NCI-H2196 (cell line): ENCODE measurements at regions not wholly inside any gene's neighbourhood (a gene's known extent, or its start where the extent isn't known, plus 50 kb on each side); places are given as distances from the start of the nearest gene placed in this dataset.
"Not testable (repeated sequence)": the region's sequence is repeated elsewhere in the genome, so short reads cannot be mapped to it uniquely, and the experiment has no call there.

Source experiments
- DNase-seq: peaks from one replicate; lab custom pipeline; 2025; ENCODE audit not compliant: unreplicated experiment; lab: John Stamatoyannopoulos, UW

- no peak for DNase-seq
Measured at GRCh38 chr6:104519566-104519965, 340.2 kb downstream of the HACE1 start.

- no peak for DNase-seq
Measured at GRCh38 chr6:104509355-104509754, 350.4 kb downstream of the HACE1 start.

- no peak for DNase-seq
Measured at GRCh38 chr6:104506429-104506828, 353.3 kb downstream of the HACE1 start.

DNA sequence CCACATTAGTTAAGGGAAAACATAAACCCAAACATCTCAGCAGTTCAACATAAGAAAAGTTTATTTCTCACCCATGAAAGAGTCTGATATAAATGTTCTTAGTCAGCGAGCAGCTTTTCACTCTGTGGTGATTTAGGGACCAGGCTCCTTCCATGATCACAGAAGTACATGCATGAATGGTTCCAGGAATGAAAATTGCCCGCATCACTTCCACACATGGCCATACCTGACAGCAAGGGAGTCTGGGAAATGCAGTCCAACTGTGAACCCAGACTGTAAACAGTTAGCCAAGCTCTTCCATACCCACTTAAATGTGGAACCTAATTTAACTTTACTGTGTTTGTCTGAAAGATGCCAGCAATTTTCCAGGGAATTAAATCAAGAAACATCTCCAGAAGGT, 353.9 kb downstream of the HACE1 start:
- DNase-seq = no peak

- DNase-seq = no peak
Measured at GRCh38 chr6:104500265-104500664, 359.5 kb downstream of the HACE1 start.

DNA sequence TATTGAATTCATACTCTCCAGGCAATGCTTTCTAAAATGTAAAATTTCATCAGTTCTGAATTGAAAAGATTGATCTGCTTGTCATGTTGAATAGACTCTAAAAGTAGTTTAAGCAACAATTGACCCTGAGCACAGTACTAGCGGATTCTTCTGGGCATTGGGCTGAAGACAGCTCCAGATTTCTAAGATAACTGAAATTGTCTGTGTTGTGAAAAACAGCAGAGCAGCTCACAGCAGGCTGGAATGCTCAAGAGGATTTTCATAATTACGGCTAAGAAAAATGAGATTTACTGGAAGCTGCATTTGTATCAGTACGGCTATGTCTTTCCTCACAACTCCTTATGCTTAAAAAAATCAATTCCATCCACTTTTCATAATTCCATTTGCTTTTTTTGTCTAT, 373.7 kb downstream of the HACE1 start:
- no peak for DNase-seq

- no peak for DNase-seq
Measured at GRCh38 chr6:104484626-104485025, 375.1 kb downstream of the HACE1 start.

DNA sequence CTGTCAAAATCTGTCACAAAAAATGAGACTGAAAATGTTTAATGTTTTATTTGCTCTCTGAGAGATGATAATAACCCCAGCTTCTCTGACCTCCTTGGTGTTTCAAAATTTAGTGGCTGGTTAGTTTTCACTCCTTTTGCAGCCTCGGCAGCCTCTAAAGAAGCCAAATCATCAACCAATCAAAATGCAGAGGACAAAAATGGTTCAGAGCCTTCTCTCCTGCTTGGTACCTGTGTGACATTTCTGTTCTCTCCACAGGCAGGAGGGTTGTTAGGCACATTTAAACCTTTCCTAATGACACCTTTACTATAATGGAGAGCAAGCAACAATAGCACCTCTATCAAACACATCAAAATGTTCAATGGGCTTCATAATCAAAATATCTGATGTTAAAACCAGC, 375.5 kb downstream of the HACE1 start:
- no peak for DNase-seq

DNA sequence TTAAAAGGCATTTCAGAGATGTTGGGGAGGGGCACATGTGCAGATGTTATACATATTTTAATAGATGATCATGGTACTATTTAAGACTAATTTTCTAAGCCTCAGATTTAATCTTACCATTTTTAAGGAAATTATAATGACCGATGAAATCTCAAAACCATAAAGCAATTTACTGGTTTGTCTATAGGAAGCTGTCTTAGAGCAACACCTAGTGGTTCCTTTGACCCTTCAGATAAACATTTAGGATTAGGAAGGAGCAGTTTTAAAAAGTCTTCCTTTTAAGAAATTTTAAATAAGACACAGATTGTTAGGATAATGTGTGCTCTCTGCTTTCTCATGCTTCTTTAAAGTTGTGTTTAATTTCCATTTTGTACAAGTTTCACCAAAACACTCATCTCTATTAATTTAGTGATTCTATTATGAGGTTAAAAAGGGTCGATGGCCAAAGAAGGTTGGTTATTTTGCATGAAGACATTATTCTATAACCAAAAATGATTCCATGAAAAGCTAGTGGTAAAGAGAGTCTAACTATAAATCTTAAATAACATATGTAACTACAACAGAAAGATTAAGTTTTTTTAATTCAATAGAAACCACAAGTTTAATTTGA, 376.4 kb downstream of the HACE1 start:
- DNase-seq = no peak

- no peak for DNase-seq
Measured at GRCh38 chr6:104477569-104477968, 382.1 kb downstream of the HACE1 start.

GRCh38 chr6:104473021-104473429, 386.7 kb downstream of the HACE1 start:
- DNase-seq = no peak

DNA sequence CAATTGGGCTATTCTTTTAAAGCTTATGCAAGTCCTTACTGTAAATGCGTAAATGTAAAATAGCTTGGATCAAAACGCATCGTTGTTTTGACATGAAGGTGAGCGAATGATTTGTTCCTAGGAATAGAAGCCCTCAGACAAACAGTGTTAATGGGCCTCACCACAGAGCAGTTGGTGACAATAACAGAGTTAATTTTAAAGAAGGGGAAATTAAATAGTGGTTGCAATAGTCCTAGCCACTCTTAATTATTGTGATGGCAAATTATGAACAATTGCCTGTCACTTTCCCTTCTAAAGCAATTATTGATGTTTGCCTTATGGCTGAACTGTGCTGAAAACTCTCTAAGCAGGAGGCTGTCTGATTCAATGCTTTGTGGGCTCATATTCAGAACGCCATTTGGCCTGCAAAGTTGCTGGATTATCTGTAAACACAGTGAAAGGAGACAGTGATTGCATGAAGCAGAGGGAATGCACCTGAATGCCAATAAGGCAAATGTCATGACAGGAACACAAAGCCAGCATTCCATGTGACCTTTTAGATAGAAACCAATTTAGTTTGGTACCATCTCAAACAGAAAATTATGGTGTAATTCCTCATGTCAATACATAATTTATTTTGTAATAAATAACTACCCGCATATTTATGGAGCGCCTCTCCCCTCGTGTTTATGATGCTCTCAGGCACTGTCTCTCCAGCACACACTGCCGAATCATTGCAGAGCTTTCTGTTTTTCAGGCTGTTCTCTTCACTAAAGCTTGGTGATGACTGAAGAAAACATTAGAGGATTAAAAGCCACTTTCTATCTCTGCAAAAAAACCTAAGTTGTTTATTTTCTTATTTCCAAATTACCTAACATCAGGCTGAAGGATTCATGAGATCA, 387.5 kb downstream of the HACE1 start:
- DNase-seq = no peak

GRCh38 chr6:104466306-104466705, 393.4 kb downstream of the HACE1 start:
- no peak for DNase-seq

DNA sequence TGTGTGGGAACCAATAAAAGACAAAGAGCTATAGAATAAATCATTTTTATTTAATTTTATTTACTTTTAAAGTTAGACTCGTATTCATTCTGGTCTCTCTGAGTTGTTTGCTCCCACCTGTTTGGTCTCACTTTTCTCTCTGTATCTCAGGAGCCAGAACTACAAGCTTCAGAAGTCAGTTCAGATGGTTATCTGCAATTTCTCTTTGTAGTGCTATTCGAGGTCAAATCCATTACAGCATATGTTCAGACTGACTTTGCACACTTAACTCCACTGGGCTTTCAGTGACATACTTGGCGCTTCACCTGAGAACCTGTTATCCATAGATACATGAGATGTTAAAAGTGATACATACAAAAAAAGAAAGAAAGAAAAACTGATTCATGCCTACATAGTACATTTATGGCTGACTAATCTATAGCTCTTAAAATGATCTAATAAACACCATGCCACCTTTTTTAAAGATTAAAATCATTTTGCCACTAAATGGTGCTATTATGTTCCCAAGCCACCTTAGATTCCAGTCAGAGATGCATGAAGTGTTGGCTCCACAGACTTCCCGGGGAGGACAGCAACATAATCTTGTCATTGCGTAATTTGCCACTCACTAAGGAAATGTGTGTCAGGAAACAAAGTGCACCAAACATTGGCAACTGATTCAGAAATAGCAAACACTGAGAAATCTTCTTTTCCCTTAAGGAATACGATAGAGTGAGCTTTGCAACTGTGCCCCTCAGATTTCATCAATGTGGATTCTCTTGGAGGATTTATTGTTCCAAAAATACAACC, 396.7 kb downstream of the HACE1 start:
- DNase-seq = no peak

GRCh38 chr6:104460738-104461483, 398.8 kb downstream of the HACE1 start:
- no peak for DNase-seq

GRCh38 chr6:104459543-104459942, 400.2 kb downstream of the HACE1 start:
- DNase-seq = no peak

DNA sequence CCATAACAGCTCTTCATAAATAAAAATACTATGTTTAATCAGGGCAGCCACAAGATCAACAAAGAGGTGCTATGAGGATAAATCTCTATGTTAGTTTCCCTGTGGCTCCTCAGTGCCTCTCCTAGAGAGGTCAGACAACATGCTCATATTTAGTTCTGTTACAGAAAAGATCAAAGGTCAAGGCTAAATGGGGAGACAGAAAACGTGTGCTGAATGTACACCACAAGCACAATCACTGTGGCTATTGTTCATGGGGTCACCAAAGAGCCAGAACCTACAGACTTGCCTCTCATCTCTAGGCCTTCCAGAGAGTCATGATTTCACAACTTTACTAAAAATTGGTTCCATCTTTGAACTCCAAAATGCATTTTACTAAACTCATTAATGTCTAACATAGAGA, 409.8 kb downstream of the HACE1 start:
- DNase-seq = no peak

DNA sequence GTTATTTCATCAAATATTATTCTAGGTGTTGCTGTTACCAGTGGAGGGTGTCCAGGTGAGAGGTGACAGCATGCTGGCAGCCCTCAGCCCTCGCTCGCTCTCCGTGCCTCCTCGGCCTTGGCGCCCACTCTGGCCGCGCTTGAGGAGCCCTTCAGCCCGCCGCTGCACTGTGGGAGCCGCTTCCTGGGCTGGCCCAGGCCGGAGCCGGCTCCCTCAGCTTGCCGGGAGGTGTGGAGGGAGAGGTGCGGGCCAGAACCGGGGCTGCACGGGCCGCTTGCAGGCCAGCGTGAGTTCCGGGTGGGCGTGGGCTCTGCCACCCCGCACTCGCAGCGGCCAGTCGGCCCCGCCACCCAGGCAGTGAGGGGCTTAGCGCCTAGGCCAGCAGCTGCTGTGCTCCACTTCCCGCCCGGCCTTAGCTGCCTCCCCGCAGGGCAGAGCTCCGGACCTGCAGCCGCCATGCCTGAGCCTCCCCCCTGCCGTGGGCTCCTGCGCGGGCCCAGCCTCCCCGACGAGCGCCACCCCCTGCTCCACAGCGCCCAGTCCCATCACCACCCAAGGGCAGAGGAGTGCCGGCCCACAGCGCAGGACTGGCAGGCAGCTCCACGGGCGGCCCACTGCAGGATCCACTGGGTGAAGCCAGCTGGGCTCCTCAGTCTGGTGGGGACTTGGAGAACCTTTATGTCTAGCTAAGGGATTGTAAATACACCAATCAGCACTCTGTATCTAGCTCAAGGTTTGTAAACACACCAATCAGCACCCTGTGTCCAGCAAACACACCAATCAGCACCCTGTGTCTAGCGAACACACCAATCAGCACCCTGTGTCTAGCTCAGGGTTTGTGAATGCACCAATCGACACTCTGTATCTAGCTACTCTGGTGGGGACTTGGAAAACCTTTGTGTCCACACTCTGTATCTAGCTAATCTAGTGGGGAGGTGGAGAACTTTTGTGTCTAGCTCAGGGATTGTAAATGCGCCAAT, 413.3 kb downstream of the HACE1 start:
- not testable (repeated sequence) for DNase-seq

- no peak for DNase-seq
Measured at GRCh38 chr6:104434519-104434918, 425.2 kb downstream of the HACE1 start.

DNA sequence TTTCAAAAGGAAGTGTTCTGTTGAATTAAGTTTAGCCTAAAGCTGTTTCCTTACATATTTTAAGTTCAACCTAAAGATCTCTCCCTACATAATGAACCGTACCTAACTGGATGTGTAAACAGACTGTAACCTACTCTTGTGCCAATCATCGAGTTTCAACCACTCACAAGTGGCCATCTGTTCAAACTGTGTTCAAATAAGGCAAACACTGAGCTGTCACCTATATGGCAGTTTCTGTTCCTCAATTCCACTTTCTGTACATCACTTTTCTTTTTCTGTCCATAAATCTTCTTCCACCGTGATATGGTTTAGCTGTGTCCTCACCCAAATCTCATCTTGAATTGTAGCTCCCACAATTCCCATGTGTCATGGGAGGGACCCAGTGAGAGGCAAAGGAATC, 428.6 kb downstream of the HACE1 start:
- DNase-seq = no peak
